GM12873 (cell line): ENCODE measurements at regions not wholly inside any gene's neighbourhood (a gene's known extent, or its start where the extent isn't known, plus 50 kb on each side); places are given as distances from the start of the nearest gene placed in this dataset.

Experiments
- CTCF ChIP-seq: IDR thresholded peaks from 2 replicates; pipeline ENCODE4 v1.5.1; 2012; ENCODE audit warnings: low read depth, mild to moderate bottlenecking, moderate library complexity, low read length, control low read depth; ENCODE audit not compliant: insufficient read depth; ENCODE audit errors: missing control alignments

- no peak for TF ChIP-seq CTCF
Observed at GRCh38 chr17:70313086-70313852, 143.9 kb downstream of the KCNJ2 start.

- no peak for TF ChIP-seq CTCF
Observed at GRCh38 chr17:70314096-70314495, 144.8 kb downstream of the KCNJ2 start.

GRCh38 chr17:70314506-70314905 is 145.2 kb downstream of the KCNJ2 start:
- no peak for TF ChIP-seq CTCF

DNA sequence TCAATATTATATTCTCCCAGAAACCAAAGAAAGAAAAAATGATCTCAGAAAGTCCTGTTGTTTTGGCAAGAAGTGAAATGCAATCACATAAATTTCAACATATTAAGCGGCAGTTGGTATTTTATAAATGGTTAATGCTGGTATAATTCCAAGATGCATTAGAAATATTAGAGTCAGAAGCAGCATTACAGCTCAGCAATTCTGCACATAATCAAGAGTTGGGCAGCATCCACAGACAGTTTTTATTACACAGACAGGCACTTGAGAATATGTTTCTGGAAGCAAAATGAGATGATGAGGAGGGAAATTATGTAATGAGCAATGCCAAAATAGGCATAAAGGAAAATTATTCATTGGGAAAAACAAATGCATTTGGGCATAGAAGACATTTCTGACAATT is 148.1 kb downstream of the KCNJ2 start:
- TF ChIP-seq CTCF, result no peak

DNA sequence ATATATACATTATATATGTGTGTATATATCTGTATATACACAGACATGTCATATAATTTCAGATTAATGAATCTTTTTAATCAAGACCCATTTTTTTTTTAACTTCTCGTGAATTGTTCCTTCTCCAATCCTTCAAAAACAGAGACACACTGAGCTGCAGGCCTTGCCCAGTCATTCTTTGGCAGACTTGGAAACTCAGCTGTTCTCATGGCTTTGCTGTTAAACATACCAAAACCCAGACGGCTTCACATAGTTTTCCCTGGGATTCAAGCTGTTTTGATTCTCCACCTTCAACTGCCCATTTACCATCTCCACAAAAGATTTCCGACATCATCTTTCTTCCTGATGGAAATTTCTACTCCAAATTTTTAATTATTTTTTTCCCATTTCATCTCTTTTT is 148.7 kb downstream of the KCNJ2 start:
- no peak for TF ChIP-seq CTCF

GRCh38 chr17:70319516-70319915 is 150.2 kb downstream of the KCNJ2 start:
- no peak for TF ChIP-seq CTCF

DNA sequence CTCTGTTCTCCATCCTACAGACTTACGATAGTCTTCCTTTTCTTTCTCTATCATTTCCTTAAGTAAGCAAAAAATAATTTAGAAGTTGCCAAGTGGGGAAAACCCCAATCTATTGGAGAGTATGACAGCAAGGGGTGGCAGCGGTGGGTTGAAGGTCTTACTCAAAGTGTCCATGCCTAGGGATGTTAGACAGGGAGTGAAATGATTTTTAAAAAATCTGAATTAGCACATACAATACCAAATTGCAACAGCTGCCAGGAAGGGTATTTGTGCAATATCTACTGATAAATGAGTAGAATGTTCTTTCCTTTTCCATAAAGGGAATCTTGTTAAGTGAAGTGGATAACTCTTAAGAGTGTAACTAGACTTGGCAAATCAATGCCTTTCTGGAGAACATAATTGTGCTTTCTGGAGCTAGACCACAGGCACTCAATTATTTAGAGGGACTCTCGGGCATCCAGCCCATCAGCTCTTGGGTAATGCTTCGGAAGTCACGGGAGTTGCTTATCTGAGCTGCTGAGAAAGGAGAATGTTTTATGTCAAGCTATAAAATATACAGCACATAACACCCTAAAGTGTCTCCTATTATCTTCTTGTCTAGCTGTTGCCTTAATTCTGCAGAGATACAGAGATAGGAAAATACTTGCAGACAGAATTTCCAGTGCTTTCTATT is 151.5 kb downstream of the KCNJ2 start:
- no peak for TF ChIP-seq CTCF
